HG02642 (cell line): ENCODE measurements at regions not wholly inside any gene's neighbourhood (a gene's known extent, or its start where the extent isn't known, plus 50 kb on each side); places are given as distances from the start of the nearest gene placed in this dataset.

Experiments
- ATAC-seq: cut with Tn5 transposase; IDR thresholded peaks from one replicate; pipeline ENCODE4 v1.9.1; 2021; ENCODE audit warnings: mild to moderate bottlenecking; ENCODE audit not compliant: unreplicated experiment, poor library complexity

DNA sequence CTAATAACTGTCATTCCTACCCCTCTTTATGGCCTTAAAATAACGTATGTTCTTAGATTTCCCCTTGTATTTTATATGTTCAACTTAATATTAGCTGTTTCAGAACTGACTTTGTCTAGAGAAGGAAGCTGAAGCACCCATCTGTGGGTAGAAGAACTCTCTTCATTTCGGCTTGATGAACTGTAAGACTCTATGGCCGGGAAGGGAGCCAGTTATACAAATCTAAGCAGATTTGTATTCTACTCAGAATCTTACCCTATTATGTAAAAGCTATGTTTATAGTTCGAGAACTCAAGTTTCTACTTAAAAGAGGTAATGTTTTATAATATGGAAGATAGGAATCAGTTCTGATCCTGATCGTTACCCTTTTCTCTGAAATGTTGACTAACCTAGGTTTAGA, 390.9 kb upstream of the PRICKLE1 start:
- no peak for ATAC-seq

DNA sequence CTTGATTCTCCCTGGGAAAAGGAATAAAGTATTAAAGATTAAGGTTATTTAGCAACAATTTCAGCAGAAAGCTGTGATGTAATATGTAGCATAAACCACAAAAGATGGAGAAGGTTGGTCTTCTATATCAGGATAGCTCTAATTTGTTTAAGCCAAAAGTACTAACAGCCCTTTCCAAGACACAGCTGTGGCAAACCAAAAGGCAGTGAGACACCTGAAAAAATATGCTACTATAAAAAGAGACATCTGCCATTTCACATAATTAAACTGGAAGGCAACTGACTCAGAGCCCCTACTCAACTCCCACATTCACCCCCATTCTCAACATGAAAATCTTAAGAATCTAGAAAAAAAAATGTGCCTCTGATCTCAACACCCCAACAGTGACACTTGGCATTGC, 390.2 kb upstream of the PRICKLE1 start:
- ATAC-seq, result no peak

DNA sequence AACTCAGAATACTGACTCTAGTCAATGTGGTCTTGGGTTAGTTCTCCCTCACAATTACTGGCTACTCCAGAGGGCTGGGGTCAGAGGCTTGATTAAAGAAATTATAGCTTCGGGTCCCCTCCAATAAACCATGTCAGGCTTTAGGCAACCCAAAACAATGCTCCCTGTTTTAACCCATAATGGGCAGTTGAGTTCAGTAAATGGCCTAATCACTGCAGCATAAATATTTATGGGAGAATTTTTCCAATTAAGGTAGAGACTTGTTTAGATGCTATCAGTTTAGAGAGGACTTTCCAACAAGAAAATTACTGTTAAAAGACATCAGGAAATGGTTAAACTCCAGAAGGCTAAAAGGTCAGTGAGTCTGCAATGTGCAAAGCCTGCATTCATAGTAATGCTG, 389.2 kb upstream of the PRICKLE1 start:
- ATAC-seq, result no peak

DNA sequence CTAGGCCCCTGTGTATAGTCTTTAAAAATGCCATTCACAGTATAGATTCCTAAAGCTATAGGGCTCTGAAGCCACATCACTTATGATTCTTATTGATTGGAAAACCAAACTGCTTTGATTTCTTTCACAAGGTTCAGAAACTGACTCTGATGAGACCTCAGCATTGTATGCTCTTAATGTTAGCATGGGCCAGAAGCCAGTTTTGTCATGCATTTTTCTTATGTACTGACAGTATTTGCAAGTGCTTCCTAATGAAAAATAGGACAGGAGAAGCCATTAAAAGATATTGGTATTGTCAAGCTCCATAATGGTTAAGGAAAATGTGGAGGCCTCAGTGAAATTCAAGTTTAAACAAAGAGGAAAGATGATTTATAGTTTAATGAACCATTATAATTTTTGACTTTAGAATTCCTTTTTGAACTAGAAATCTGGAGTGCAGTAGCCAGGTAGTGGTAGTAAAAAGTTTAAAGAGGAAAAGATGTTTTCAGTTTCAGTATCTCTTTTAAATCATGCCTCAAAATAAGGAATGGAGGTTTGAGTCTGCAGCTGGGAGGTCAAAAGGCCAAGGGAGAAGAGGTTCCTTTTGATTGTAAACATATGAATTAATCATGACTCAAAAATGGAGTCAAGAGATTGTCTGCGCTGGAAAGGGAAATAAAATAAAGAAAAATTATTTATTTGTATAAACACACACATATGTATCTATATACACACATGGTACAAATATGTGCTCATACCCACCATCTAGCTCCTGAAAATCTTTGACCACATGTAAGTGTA, 388.1 kb upstream of the PRICKLE1 start:
- no peak for ATAC-seq

DNA sequence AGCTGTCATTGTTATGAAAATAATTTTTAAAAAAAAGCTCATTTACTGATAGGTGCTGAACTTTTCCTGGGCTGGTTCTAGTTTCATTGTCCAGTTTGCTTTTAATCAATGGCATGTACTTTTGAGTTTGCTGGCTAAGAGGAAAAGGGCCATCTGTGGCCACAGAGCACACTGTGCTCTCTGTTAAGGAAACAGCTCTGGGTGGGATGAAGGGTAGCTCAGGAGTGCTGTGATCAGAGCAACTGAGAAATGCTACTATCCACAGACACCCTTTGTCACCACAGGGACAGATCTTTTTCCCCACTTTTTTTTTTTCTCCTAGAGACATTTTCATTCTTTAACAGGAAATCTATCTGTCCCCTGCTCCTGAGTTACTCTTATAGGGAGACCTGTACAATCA, 387.1 kb upstream of the PRICKLE1 start:
- ATAC-seq, result no peak

DNA sequence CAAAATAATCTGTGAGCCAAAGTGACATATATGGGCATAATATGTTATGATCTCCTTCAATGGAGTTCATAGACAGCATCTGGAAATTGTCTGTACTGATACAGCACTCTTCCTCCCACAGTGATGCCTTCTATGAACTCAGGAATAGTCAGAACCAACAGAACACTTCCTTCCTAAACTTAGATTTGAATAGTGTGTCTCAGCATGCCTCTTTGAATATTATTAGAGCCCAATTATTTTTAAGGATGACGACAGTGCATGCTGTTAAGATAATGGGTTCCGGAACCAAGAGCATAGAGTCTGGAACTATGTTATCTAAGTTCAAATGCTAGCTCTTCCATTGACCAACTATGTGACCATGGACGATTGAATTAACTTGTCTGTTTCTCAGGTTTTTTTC, 386.6 kb upstream of the PRICKLE1 start:
- ATAC-seq, result no peak

DNA sequence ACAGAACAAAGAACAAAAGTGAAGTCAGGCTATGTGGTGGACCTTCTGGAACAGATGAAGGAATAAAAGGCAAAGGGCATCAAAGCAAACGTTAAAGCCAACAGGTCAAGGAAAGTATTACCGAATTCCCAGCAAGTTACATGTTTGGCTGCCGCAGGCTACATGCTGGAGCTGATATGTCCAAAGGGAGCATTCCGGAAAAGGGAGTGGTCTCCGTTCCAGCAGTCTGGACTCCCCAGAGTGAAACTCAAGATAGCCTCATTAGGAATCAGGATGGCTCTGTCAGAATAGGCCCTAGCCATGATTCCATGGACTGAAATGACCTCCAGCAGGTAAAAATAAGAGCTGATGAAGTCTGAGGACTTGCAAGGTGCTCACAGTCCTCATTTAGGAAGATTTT, 379.8 kb upstream of the PRICKLE1 start:
- ATAC-seq, result no peak

DNA sequence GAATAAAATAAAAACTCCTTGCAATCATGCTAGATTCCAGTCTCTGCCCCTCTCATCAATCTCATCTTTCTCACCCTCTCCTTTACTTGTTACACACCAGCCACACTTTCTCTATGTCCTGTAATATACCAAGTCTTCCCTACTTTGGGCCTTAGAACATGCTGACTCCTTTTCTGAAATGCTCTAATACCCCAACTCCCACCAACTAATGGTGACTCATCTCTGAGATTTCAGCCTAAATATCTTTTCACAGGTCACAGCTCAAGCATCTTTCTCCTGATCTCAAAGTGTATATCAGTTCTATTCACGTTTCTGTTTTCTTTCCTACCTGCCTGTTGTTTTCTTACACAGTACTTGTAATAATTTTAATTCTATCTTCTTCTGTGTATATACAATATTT, 378.9 kb upstream of the PRICKLE1 start:
- ATAC-seq, result no peak

DNA sequence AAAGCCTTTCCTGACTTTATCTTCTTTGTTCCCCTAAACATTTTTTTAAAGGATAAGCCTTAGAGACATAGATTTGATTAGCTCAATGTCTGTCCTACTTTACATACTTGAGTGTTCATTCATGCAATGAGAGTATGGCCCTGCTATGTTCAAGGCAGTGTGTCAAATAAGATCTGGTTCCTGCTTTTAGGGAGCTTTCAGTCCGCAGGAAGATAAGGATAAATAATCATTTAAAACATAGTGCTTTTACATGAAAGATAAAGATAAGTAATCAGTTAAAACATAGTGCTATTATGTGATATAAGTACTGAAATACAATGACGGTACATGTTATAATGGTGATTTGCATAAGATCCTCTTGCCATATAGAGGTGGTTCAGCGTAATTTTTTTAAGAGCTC, 378.3 kb upstream of the PRICKLE1 start:
- ATAC-seq, result no peak

DNA sequence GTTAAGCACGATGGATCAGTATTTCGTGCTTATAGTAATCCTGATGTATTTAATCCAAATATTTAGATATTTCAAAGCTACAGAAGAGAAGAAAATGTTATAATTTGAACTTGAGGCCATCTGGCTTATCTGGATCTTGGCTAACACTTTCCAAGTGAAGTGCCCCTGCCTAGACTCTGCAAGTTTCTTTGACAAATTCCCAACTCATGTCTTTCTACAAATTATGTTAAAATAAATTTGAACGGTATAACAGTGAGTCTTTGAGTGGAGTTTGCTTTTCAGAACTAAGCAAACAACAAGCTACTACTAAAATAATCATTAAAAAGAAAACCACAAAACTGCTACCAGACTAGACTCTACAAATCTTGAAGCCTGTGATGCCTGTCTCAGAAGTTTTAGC, 374.4 kb upstream of the PRICKLE1 start:
- no peak for ATAC-seq

DNA sequence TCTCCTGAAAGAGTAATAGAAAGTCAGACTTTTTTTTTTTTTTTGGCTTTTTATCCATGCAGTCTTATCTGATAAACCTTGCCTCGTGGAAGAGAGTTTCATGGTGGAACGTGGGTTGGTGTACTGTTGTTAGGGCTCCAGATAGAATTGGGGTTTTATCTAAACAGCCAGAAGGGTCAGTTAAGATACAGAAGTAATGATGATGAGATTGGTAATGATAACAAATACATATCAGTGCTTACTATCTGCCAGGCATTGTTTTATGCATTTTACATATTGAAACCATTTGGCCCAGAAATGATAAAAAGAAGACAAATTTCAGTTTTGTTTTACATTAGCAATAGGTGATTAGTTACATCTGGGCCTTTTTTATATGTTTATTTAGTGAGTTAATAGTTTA, 372.8 kb upstream of the PRICKLE1 start:
- ATAC-seq, result no peak

DNA sequence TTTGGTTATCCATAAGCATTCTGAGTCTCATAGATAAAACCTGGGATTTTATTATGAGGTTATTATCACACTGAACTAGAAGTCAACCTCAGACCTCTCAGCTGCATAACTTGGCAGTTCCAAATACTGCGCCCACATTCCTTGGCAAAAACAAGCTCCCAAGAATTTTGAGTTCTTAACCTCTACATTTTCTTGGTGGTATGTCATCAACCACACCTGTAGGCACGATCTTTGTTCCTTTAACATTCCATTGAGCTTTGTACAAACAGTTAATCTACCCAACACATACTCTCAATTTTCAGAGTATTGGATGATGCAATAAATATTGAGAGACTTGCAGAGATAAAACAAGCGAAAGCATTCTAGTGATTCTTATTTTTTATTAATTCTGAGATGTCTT, 371.8 kb upstream of the PRICKLE1 start:
- no peak for ATAC-seq

DNA sequence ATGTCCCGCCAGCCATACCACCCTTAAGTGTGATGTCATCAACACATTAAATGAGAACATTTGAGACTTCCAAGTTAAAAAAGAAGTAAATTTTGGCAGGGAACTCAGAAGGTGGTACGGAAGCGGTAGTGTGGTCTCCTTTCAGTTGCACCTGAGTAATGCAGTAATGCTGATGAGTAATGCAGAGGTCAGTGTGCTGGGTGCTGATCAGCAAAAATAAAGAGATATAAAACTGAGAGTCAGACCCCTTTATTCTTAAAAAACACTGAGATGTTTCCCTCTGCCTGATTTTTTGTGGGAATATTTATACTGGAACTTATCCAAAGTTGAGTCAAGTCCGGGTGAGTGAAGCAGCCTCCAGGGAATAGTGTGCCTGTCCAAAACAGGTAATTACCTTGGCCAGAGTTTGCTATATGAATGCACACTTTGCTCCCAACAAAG, 370.6 kb upstream of the PRICKLE1 start:
- no peak for ATAC-seq

DNA sequence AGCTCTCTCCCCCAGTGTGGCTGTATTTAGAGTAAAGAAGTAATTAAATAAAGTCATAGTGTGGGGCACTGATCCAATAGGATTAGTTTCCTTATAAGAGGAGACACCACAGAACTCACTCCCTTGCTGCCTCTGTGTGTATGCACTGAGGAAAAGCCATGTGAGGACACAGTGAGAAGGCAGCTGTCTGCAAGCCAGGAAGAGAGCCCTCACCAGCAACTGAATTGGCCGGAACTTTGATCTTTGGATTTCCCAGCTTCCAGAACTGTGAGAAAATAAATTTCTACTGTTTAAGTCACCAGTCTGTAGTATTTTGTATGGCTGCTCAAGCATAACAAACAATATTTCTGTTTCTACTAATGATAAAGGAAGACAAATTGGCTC, 368.7 kb upstream of the PRICKLE1 start:
- ATAC-seq, result no peak

DNA sequence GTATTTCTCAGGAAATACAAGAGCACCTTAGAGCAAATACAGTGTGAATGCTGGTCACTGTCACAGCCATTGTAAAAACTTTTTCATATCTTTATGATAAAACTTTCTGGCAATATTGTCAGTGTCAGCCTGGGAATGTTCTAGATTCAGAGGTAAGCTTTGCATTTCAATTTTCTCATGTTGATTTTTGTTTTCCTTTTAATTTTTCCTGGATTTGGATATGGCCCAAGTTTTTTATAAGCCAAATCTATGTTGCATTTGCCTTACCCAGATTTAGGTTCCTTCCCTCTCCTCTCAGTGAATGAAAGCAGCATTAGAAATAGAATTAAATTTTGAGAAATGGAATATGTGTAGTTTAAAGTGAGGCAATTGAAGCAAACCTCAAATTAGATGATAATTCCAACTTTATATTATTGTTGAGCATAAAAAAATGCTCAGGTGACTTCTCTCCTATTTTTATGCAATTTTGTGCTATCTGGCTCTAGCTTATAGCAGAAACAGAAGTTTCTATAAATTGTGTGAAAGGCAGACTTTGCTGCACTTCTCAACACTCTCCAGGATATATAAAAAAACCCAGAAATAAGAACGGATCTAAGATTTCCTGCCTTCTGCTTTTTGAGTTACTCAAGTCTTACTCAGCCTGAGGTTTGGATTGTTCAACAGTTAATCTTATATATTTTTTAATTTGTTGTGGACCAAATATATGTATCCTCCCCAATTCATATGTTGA, 368.2 kb upstream of the PRICKLE1 start:
- no peak for ATAC-seq

DNA sequence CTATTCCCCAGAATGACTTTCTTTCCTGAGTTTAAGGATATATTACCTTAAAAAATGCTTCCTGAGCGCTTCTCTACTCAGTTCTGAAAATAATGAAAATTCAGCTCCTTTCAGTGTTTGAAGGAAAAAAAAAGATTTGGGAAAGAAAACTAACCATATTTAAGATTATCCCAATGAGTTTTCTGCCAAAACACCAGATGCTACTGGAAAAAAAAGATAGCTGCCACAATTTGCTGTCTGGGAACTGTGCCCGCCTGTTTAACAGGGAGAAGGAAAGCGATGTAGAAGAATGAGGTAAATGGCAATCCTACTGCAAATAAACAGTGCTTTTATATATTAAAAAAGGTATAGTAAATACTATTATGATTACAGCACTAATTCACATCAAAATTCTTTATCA, 367.6 kb upstream of the PRICKLE1 start:
- ATAC-seq, result no peak

DNA sequence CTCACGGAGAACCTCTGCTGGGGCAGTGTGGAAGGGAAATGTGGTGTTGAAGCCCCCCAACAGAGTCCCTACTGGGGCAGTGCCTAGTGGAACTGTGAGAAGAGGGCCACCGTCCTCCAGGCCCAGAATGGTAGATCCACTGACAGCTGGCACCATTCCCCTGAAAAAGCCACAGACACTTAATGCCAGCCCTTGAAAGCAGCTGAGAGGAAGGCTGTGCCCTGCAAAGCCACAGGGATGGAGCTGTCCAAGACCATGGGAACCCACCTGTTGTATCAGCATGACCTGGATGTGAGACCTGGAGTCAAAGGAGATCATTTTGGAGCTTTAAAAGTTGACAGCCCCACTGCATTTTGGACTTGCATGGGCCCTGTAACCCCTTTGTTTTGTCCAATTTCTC, 363.5 kb upstream of the PRICKLE1 start:
- ATAC-seq, result no peak

DNA sequence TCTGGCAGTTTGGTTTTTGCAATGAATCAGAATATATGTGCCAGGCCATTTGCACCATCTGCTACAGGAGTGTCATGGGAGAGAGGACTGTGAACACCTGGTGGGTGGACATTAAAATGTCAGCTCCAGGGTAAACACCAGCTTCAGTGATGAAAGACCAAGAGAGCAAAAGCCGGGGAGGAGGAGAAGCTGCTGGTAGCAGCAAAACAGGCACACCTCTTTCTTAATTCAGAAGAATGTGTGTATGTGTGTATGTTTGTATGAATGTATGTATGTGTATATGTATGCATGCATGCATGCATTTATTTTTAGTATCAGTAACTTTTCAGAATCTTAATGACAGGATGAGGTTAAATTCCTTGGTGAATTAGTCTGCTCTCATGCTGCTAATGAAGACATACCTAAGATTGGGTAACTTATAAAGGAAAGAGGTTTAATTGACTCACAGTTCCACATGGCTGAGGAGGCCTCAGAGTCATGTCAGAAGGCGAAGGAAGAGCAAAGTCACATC, 357.4 kb upstream of the PRICKLE1 start:
- ATAC-seq, result no peak

DNA sequence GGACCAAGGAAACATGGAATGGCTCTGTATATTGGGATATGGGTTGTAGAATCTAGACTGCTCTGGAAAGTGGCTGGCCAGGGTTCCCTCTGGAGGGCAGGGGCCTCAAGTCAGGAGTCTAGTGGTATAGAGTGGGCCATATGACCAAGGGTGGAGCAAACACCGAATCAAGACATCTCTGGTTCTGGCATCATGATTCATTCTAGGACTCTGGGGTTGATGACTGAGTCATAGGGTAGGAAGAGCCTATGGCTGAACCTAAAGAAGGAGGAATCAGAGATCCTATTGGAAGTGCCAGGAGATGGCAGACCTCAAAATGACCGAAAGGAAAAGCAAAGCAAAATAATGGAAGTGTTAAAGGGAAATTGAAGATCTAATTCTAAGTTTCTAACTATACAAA, 356.4 kb upstream of the PRICKLE1 start:
- no peak for ATAC-seq

DNA sequence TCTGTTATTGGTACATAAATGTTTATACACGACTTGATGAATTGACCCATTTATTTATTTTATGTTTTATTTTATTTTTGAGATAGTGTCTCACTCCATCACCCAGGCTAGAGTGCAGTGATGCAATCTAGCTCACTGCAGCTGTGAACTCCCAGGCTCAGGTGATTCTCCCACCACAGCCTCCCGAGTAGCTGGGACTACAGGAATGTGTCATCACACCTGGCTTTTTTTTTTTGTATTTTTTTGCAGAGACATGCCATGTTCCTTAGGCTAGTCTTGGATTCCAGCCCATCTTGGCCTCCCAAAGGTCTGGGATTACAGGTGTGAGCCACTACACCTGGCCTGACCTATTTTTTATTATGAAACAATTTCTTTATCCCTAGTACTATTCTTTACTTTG, 355.0 kb upstream of the PRICKLE1 start:
- no peak for ATAC-seq

DNA sequence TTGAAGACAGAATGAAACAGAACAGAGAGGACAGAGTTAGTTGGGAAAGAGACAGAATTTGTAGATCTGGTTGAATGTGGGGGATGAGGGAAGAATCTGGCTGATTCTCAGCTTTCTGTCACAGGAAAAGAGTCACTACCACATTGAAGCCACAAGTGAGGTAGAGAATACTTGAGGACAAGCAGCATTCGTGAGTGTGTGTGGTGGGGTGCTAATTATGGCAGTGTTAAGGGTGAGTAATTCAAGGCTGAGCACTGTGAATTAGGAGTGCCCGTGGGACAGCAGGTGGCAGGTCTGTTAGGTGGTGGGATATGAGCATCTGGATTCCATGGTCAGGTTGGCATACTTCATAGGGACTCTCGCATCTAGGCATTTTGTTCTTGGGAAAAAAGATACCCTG, 347.4 kb upstream of the PRICKLE1 start:
- ATAC-seq, result no peak

DNA sequence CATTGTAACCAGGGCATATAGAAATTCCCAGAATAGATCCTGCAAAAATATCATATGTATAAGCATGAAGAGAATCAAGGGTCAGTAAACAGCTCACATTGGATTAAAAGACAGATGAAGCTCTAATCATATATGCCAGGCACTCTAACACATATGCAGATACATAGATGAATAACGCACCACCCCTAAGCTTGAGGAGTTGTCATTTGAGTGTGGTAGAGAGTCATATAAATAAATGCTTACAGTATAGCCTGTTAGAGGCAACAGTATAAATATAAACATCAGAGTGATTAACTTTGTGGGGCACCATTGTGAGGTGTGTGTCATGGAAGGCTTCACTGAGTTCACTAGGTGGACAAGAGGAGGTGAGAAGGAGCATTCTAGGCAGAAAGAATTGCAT, 346.7 kb upstream of the PRICKLE1 start:
- ATAC-seq, result no peak
